Keratinocyte (primary cell): ENCODE measurements at regions not wholly inside any gene's neighbourhood (a gene's known extent, or its start where the extent isn't known, plus 50 kb on each side); places are given as distances from the start of the nearest gene placed in this dataset.
"Not testable (repeated sequence)": the region's sequence is repeated elsewhere in the genome, so short reads cannot be mapped to it uniquely, and the experiment has no call there.

Source experiments
- DNase-seq: peaks from one replicate; pipeline ENCODE4 v3.0.0-alpha.2; 2011; ENCODE audit warnings: low read depth, missing footprints, low spot score
- FAIRE-seq: peaks from 2 replicates; lab custom pipeline; 2011; peaks lifted over from hg19 to GRCh38; lab: Jason Lieb, UNC
- H2AFZ ChIP-seq: 2 replicates; pipeline ENCODE4 v1.6.0; 2012; ENCODE audit warnings: low read length, control low read depth, inconsistent platforms; ENCODE audit not compliant: control insufficient read depth
- H3K27ac ChIP-seq: 2 replicates; pipeline ENCODE4 v1.5.1; 2011; ENCODE audit warnings: low read length; ENCODE audit not compliant: control insufficient read depth, insufficient read depth
- H3K27me3 ChIP-seq: 3 replicates; pipeline ENCODE4 v1.6.0; 2011; ENCODE audit warnings: low read length; ENCODE audit not compliant: control insufficient read depth, insufficient read depth; ENCODE audit errors: extremely low read depth
- H3K36me3 ChIP-seq, 2 experiments: 2 replicates in 1 of 2; 3 replicates in 1 of 2; pipeline ENCODE4 v1.5.1; 2011; ENCODE audit warnings: low read length in 2 of 2, mild to moderate bottlenecking in 1 of 2; ENCODE audit not compliant: control insufficient read depth in 2 of 2, insufficient read depth in 2 of 2; ENCODE audit errors: extremely low read depth in 1 of 2
- H3K4me1 ChIP-seq: 3 replicates; pipeline ENCODE4 v1.5.1; 2011; ENCODE audit warnings: low read length; ENCODE audit not compliant: control insufficient read depth, insufficient read depth; ENCODE audit errors: extremely low read depth
- H3K4me2 ChIP-seq: 3 replicates; pipeline ENCODE4 v1.6.0; 2011; ENCODE audit warnings: low read depth, low read length; ENCODE audit not compliant: control insufficient read depth, insufficient read depth; ENCODE audit errors: extremely low read depth
- H3K4me3 ChIP-seq, 3 experiments: fragments of 200-600 bp in 1 of 3; sonication (generic) in 1 of 3; 2 replicates in 2 of 3; 3 replicates in 1 of 3; pipeline ENCODE4 v1.5.1; 2011 to 2016; ENCODE audit warnings: low read length in 3 of 3, mild to moderate bottlenecking in 3 of 3, control low read depth in 2 of 3, inconsistent platforms in 1 of 3, low read depth in 1 of 3, mixed read lengths in 1 of 3, mixed run types in 1 of 3, moderate library complexity in 1 of 3; ENCODE audit not compliant: control insufficient read depth in 2 of 3, insufficient read depth in 2 of 3; ENCODE audit errors: extremely low read depth in 1 of 3
- H3K79me2 ChIP-seq: 2 replicates; pipeline ENCODE4 v1.6.0; 2012; ENCODE audit warnings: low read length; ENCODE audit not compliant: control insufficient read depth, insufficient read depth
- H3K9ac ChIP-seq: 3 replicates; pipeline ENCODE4 v1.6.0; 2011; ENCODE audit warnings: low read length; ENCODE audit not compliant: control insufficient read depth, insufficient read depth; ENCODE audit errors: extremely low read depth
- H3K9me1 ChIP-seq: 3 replicates; pipeline ENCODE4 v1.6.0; 2011; ENCODE audit warnings: low read length; ENCODE audit not compliant: control insufficient read depth, insufficient read depth; ENCODE audit errors: extremely low read depth
- H3K9me3 ChIP-seq: 2 replicates; pipeline ENCODE4 v1.5.1; 2012; ENCODE audit warnings: low read depth, low read length; ENCODE audit not compliant: control insufficient read depth
- H4K20me1 ChIP-seq: 3 replicates; pipeline ENCODE4 v1.6.0; 2011; ENCODE audit warnings: low read length; ENCODE audit not compliant: control insufficient read depth, insufficient read depth; ENCODE audit errors: extremely low read depth
- CTCF ChIP-seq, 3 experiments: IDR thresholded peaks in 1 of 3; conservative IDR thresholded peaks in 1 of 3; optimal IDR thresholded peaks in 1 of 3; 2 replicates in 2 of 3; 3 replicates in 1 of 3; pipeline versions ENCODE3 to v1.5.1; 2011; ENCODE audit warnings: low read length in 3 of 3, mild to moderate bottlenecking in 3 of 3, moderate library complexity in 2 of 3, control low read depth in 1 of 3, inconsistent platforms in 1 of 3; ENCODE audit not compliant: insufficient read depth in 2 of 3; ENCODE audit errors: extremely low read depth in 1 of 3
- EZH2 ChIP-seq: IDR thresholded peaks from one replicate; pipeline ENCODE4 v1.6.1; 2012; ENCODE audit warnings: inconsistent platforms, mild to moderate bottlenecking, low read length, moderate library complexity
- dilution Hi-C: fragments of 300-500 bp; cut with MboI; formaldehyde crosslinking; loops from one replicate; pipeline ENCODE4 v1.7.0; 2020; ENCODE audit warnings: low sequenced_read_pairs; ENCODE audit not compliant: extremely low pct_ligation_motif_present

- H3K27me3 ChIP-seq, H3K27ac ChIP-seq, H3K4me2 ChIP-seq, H4K20me1 ChIP-seq, H3K4me3 ChIP-seq, H2AFZ ChIP-seq, dilution Hi-C loops, H3K79me2 ChIP-seq, H3K9me3 ChIP-seq, H3K9me1 ChIP-seq, DNase-seq, H3K9ac ChIP-seq, H3K4me1 ChIP-seq, FAIRE-seq, H3K36me3 ChIP-seq: not testable (repeated sequence)
Measured at GRCh38 chrX:119296973-119297372, 60.9 kb downstream of the PGRMC1 start.

GRCh38 chrX:119299812-119300211, 63.7 kb downstream of the PGRMC1 start:
- DNase-seq, H3K27me3 ChIP-seq, H3K9me1 ChIP-seq, H3K9ac ChIP-seq, H2AFZ ChIP-seq, H3K9me3 ChIP-seq, H3K4me3 ChIP-seq, H3K4me2 ChIP-seq, dilution Hi-C loops, H3K4me1 ChIP-seq, H3K36me3 ChIP-seq, H3K79me2 ChIP-seq, FAIRE-seq, H4K20me1 ChIP-seq, H3K27ac ChIP-seq: not testable (repeated sequence)

GRCh38 chrX:119303137-119303536, 67.1 kb downstream of the PGRMC1 start:
- Histone ChIP-seq H2AFZ (no peak overlapping the region), H3K36me3 (no peaks in the 10 kb centered on the region), H3K27ac (no peak overlapping the region), H3K4me3 (no peak overlapping the region), H3K4me1 (peaks cover 2% of the 10 kb centered on the region), H3K9ac (no peak overlapping the region), H3K79me2 (no peaks in the 10 kb centered on the region), H3K9me3 (no peaks in the 10 kb centered on the region), H4K20me1 (no peaks in the 10 kb centered on the region), H3K4me2 (no peak overlapping the region), H3K27me3 (no peaks in the 10 kb centered on the region), H3K9me1 (no peaks in the 10 kb centered on the region)
- FAIRE-seq, result no peak
- DNase-seq, result no peak
- dilution Hi-C loops, result no loop called here
- TF ChIP-seq CTCF (optimal IDR thresholded peaks at IDR 0.05 in 1 of 3, IDR thresholded peaks at IDR 0.05 in 1 of 3, conservative IDR thresholded peaks at IDR 0.05 in 1 of 3; ENCODE audit: extremely low read depth in 1 of 3, insufficient read depth in 2 of 3, low read length in 3 of 3), result no peak
- TF ChIP-seq EZH2, result no peak
